HG03139 (cell line): ENCODE measurements at regions not wholly inside any gene's neighbourhood (a gene's known extent, or its start where the extent isn't known, plus 50 kb on each side); places are given as distances from the start of the nearest gene placed in this dataset.
"Not testable (repeated sequence)": the region's sequence is repeated elsewhere in the genome, so short reads cannot be mapped to it uniquely, and the experiment has no call there.

Experiments used
- ATAC-seq: cut with Tn5 transposase; IDR thresholded peaks from one replicate; pipeline ENCODE4 v1.9.1; 2021; ENCODE audit not compliant: unreplicated experiment

GRCh38 chr16:66247516-66248481 lies 118.7 kb upstream of the CDH5 start:
- no peak for ATAC-seq

GRCh38 chr16:66245868-66246267 lies 120.6 kb upstream of the CDH5 start:
- ATAC-seq = no peak

DNA sequence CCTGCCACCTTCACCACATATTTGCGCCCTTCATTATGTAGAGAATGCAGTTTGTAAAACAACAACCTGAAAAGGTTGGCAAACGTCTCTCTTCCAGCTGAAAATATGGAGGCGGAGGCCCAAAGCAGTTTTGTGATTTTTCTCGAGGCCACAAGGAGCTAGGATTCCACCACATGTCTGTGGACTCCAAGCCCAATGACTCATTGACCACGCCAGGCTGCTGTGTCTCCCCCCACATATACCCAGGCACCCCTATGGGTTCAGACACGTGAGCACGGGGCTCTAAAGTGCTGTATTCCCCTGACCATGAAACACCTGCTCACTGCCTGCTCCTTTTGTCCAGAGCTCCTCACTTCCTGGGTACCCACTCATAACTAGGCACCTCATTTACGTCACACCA lies 121.4 kb upstream of the CDH5 start:
- ATAC-seq = no peak

DNA sequence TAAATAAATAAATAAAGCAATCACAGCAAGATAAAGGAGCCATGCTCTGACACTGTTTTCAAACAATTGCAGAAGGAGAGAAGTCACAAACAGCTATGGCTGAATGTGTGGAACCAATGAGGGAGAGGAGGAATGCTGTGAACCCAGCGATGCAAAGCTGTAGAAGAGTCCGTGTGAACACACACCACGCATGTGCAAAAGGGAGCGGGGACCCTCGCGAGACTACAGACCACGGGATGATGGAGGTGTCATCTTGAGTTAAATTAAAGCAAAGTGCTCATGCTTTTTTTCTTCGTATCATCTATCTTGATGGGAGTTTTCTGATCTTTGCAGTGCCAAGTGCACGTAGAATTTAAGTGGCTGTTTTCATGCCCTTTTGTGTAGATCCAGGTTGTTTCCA lies 123.8 kb upstream of the CDH5 start:
- ATAC-seq = no peak

GRCh38 chr16:66242206-66242605 lies 124.3 kb upstream of the CDH5 start:
- not testable (repeated sequence) for ATAC-seq

DNA sequence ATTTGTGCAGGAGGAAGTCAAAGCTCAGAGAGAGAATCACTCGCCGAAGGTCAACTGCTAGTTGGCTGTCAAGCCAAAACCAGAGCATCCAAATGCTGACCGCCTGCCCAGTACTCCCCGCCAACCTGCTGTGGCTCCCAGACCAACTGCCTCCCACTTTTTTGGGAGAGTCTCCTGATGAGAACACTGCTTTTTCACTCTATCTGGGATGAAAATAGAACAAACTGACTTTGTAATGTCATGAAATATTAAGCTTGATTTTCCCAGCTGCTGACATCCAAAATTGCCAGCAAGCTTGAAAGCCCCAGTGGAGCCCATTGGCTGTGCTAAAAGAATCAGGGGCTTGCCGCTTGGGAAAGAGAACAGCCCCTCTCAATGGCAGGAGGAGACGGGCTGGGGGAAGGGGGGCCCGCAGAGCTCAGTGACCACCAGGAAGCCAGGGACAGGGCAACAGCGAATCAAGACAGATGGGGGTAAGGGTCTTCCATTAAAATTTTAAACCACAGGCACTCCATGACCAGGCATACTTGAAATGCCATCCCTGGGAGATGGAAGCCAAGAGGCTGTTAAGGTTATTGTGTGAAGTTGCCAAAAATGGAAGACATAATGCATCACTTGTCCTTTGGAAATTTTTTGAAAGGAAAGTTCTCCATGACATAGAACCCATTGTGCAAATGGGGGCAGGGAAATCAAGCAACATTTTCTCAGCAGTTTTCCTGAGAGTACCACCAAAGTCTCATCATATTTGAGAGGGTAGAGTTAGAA lies 125.7 kb upstream of the CDH5 start:
- ATAC-seq = no peak

DNA sequence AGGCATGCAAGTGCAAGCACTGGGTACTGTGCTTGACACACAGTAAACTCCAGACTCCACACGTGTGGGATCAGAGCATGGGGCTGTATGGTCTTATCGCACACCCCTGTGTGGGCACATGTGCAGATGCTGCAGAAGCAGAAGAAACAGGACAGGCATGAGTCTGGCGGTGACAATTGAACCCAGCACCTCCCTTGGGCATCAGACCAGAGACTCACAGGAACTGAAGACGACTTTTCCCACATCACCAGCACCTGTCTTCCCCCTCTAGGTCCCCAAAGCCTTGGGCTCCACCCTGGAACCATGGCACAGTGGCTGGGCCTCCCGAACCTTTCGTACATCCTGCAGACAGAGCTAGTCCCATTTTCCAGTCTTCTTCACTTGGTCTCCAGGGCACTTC lies 126.4 kb upstream of the CDH5 start:
- ATAC-seq = no peak

DNA sequence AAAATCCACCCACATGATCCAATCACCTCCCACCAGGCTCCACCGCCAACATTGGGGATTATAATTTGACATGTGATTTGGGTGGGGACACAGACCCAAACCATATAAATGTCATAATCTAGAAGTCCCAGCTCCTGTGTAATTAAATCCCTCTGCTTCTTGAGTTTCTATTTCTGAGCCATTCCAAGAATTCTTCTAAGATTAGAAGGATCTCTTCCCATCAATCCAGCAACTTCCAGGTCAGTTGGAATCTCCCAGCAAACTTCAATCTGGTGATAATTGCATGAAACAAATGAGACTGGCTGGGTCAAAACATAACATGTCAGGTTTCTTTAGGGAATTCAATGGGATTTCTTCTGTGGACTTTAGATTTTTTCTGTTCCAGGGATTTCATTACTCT lies 127.8 kb upstream of the CDH5 start:
- no peak for ATAC-seq

- no peak for ATAC-seq
Measured at GRCh38 chr16:66236301-66236700, 130.2 kb upstream of the CDH5 start.

- ATAC-seq = no peak
Measured at GRCh38 chr16:66231452-66232160, 134.9 kb upstream of the CDH5 start.

GRCh38 chr16:66229651-66230050 lies 136.8 kb upstream of the CDH5 start:
- ATAC-seq = no peak

DNA sequence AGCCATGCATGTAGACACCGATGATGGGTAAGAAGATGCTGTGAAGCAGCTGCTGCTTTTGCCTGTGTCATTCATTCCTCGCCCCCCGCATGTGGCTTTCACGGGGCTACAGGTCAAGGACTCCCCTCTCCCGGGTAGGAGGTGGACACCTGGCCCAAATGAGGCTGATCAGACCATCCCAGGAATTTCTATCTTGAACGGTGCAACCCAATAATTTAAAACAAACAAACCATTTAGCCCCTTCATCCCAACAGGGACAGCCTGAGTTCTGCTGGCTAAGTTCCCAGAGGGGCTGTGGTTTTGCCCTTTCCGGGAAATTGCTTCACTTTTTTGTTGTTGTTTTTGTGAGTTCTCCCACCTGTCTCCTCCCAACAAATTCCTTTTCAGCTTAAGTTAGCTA lies 137.7 kb upstream of the CDH5 start:
- no peak for ATAC-seq

GRCh38 chr16:66227766-66228530 lies 138.5 kb upstream of the CDH5 start:
- no peak for ATAC-seq

DNA sequence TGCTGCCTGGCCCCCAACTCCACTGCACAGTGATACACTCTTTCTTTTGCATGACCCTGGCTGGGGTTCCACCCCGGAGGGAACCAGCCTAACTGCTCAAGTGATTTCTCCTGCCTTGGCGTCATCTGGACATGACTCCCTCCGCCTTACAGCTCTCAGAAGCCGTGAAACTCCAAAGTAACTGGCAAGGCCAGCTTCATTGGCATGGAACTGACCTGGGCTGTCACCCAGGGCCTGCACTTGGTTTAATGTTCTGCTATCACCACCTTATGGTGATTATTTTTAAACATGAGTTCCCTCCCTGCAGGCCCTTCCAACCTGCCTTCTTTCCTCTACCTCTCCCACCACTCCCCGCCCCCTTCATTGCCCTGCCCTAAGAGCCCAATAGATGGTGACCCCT lies 139.7 kb upstream of the CDH5 start:
- no peak for ATAC-seq

GRCh38 chr16:66225696-66226095 lies 140.8 kb upstream of the CDH5 start:
- no peak for ATAC-seq

GRCh38 chr16:66224626-66225025 lies 141.9 kb upstream of the CDH5 start:
- no peak for ATAC-seq

DNA sequence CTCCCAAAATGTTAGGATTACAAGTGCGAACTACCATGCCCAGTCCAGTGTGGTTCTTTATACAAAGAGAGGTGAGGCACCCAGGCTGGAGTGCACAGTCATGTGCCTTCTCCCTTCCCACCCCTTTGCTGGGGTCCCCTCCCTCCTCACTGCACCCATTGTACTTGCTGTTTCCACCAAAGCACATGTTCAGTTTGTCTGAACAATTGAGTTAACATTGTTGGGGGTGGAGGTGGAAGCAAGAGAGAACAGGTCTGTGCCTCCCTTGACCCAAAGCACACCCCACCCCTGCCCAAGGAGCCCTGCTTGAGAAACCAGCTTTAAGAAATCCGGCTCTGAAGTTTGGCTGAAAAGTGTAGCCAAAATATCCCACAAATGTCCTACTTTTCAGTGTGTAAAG lies 142.3 kb upstream of the CDH5 start:
- no peak for ATAC-seq

GRCh38 chr16:66223176-66223780 lies 143.2 kb upstream of the CDH5 start:
- no peak for ATAC-seq

- no peak for ATAC-seq
Measured at GRCh38 chr16:66222756-66223155, 143.7 kb upstream of the CDH5 start.

GRCh38 chr16:66220702-66221101 lies 145.8 kb upstream of the CDH5 start:
- ATAC-seq = no peak
